ENCODE measurements at regions not wholly inside any gene's neighbourhood (a gene's known extent, or its start where the extent isn't known, plus 50 kb on each side); places are given as distances from the start of the nearest gene placed in this dataset.

DNA sequence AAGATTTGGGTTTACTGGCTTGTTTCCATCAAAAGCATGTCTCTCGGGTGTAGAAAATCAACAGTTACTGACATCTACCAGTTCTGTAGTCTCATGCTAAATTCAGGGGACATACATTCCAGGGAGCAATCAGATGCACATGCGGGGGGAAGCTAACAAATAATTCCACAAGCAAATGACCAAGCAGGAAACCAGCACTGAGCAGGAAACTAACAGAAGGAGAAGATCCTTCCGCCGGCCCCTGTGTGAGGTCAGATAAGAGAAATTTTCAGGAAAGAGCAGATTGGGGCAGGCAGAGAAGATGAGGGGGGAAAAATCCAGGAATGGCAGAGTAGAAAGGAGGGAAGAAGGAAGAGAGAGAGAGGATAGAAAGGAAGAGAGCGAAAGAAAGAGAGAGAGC lies 127.6 kb upstream of the TMCC3 start:
- DNase-seq = no peak

DNA sequence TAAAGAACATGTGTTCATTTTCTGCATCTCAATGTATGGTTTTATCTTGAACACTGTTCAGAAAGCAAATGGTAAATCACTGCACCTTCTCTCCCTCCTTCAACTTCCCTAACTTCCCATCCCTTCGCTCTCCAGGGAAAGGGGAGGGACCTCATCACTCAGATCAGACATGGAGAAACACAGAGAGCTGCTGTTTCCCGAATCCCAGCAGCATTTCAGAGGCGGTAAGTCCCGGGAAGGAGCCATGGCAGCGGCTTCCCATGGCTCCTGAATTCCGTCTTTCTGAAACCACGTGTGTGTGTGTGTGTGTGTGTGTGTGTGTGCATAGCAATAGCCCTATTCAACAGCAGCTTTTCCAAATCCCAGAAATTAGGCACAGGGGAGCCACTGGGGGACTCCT lies 125.4 kb upstream of the TMCC3 start:
- no peak for DNase-seq

DNA sequence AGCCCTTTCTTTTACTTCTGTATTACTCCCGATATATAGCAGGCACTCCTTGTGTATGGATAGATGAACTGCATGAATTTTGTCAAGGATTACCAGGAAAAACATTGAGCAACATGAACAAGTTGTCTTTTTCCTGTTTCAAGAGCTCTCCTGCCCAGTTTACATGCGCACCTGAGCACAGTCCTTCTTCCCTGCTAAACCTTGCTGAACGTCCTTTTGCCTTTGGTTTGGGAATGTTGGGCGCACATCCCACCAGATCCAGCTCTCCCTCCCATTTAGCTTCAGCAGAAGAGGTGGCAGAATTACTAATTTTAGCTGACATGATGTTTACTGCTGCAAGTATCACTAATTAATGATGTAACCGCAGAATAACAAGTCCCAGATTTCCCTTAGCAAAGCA lies 121.4 kb upstream of the TMCC3 start:
- no peak for DNase-seq

- DNase-seq = no peak
Measured at GRCh38 chr12:94771199-94771598, 120.8 kb upstream of the TMCC3 start.

GRCh38 chr12:94770791-94771190 lies 120.4 kb upstream of the TMCC3 start:
- no peak for DNase-seq

DNA sequence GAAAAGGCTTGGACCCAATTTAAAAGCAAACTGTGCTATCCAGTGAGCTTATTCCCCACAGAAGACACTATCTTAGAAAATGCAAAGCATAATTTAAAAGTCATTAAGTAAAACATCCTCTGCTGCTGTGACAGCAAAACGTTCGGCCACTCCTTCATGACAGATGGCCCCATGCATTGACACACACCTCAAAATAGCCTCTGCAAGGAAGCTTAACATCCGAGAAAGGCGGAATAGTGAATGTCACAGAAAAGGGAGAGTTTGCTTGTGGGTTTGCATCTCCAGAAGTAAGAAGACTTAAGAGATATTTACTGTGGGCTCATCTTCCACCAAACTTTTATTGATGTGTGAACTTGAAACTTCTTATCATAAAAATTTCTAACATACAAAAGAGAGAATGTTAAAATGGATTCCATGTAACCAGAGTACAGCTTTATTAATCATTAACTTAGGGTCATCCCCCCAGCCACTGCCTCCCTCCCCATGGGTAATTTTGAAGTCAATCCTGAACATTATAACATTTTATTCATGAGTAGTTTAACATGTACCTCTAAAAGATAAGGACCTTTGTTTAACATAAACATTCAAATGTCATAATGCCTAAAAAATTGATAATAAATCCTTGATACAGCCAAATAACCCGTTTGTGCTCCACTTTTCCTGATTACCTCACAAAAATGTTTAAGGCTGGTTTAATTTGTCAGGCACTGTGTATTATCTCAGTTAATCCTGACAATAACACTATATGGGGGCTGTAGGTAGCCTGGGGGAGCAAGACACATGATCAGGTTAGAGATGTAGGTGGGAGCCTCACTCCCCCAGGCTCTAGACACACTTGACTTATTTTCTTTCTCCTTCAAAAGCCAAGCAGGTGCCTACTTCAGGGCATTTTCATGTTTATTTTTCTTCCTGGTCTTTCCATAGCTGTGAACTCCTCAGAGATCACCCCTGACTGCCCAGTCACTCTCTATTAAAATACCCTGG lies 119.7 kb upstream of the TMCC3 start:
- DNase-seq = no peak

DNA sequence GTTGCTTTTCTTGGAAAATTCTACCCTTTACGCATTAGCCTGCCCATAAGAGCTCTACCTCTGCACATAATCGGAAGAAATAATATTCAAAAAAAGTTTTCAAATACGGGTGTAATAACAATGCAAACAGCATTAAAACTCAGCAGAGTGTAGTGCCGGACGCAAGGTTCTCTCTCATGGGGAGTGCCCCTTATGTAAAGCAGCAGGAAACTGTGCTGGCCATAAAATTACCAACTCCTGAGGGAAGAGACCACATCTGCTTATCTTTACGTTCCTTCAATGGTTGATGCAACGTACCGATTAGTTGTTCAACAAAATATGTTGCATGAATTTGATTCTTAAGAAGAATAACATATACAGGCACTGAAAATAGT lies 118.7 kb upstream of the TMCC3 start:
- no peak for DNase-seq

- no peak for DNase-seq
Measured at GRCh38 chr12:94768398-94769046, 118.2 kb upstream of the TMCC3 start.

DNA sequence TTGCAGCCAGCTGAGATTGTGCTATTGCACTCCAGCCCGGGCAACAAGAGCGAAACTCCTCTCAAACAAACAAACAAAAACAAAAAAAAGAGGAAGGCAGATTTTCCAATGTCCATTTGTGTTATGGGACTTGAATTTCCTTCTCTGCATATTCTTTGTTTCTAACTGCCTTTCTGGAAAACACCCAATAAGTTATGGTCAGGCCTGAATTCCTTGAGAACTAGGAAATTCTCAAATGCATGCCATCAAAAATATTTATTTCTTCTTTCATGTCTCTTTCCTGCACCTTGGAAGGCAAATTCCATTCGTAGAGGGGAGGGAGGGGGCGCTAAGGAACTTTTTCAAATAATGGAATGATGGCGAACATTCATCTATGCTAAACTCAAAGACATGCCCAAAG lies 117.6 kb upstream of the TMCC3 start:
- no peak for DNase-seq

DNA sequence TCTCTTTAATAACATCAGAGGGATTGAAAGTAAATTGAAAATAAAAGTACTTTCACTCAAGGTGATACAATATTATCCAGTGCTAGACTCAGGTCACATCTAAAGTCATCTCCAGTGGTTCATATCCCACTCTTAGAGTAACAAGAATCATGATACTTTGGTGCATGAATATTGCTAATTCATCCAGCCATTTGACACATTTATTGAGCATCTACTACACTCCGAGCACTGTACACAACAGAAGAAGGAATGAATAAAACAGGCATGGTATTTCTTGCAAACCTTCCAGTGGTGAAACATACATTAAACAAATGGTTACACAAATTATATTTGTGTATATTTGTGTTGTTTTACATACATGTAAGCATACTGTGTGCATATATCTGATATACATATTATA lies 116.0 kb upstream of the TMCC3 start:
- DNase-seq = no peak

DNA sequence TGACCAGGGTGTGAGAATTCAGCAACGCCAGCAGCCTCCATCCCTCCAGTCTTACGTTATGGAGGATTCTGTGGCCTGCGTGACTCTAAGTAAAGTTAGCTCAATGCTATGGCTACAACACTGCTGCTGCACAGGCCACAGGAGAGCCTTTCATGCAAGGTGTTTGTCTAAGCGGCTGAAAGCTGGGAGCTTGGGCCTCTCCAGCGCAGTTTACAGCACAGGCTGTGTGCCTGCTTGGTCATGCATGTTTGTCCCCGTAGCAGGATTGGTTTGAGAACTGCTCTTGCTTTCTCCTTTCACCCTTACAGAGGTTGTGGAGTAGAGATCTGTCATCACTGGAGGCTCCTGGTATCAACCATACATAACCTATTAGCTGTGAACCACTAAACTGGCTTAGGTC lies 113.1 kb upstream of the TMCC3 start:
- DNase-seq = no peak

DNA sequence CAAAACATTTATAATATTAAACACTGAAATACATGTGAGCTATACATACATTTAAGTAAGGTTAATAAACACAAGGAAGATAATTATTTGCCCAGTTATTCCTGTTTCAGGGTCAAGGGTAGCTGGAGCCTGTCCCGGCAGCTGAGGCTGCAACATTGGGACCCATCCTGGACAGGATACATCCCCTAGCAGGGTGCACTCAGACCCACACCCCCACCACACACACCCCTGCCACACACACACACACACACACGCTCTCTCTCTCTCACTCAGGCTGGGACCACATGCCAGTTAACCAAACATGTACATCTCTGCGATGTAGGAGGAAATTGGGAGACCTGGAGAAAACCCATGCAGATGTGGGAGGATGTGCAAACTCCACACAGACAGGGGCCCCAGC lies 112.6 kb upstream of the TMCC3 start:
- no peak for DNase-seq

- no peak for DNase-seq
Measured at GRCh38 chr12:94762259-94762942, 112.0 kb upstream of the TMCC3 start.

GRCh38 chr12:94761559-94761958 lies 111.2 kb upstream of the TMCC3 start:
- DNase-seq = no peak

DNA sequence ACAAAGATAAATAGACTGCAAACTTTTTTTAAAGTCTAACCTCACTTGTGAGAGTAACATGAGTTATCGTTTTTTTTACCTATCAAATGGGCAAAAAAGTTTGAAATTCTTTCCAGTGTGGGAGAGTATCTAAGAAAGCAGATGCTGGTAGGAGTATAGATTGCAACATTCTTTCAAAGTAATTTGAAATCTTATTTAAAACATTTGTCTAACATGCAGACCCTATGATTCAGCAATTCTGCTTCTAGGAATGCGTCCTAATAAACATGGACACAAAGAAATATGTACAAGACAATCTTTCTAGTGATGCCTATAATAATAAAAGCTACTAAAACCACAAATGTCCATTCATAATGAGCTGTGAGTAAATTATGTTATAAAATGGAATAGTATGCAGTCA lies 110.4 kb upstream of the TMCC3 start:
- no peak for DNase-seq

DNA sequence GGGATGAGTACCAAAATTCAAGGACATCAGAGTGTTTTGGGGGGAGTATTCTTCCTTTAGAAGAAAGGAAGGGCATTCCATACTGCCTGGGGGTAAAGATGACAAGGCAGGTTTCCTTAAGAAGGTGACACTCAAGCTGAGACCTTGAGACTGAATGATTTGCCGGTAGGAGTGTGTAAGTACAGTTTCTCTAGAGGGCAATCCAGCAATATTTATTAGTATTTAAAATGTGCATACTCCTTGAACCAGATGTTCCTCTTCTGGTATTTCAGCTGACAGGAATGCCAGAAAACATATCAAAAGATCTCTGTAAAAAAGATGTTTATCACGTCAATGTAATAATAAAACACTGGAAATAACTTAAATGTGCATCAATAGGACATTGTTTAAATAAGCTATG lies 106.4 kb upstream of the TMCC3 start:
- no peak for DNase-seq

- no peak for DNase-seq
Measured at GRCh38 chr12:94755598-94755997, 105.2 kb upstream of the TMCC3 start.

DNA sequence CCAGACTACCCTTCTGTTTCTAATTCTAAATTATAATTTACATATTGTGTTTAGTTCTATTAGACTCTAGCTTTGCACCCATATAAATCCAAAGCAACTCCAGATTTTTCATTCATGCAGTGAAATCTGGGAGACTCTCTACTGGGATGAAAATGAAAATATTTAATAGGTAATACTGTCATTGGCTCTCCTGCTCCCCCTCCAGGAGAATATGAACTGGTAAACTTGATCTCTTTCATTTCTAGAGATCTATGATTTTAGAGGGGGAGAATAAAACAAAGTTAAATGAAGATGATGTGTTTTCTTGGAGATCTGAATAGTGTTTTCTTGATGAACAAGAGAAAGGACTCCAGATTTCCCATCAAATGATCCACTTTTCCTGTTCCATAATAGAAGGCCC lies 104.3 kb upstream of the TMCC3 start:
- no peak for DNase-seq

DNA sequence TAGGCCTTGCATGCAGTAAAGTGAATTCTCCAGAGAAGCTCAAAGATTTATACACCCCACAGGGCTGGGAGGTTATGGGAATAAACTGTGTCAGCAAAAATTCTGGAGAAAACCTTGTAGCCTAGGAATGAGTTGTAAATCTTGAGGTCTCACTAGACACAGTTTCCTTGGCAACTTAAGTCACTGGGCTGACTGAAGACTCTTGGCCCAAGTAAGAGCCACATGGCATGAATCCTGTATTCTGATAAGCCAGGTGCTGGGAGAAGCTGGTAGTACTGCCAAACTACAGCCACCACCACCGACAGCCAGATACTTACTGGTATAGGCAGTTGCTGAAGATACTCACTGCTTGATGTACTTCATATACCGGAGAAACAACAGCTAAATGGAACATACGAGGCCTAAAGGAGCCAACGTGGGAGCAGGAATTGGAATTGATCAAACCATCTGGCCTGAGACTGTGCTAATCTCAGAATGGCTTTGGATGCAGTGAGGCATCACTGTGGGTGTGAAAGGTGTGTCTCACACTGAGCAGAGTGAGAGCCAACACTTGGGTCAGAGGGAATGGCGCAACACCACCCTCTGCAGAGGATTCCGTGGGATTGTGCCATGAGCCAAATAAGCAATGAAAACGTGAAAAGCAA lies 102.8 kb upstream of the TMCC3 start:
- no peak for DNase-seq

- no peak for DNase-seq
Measured at GRCh38 chr12:94750864-94751263, 100.5 kb upstream of the TMCC3 start.

DNA sequence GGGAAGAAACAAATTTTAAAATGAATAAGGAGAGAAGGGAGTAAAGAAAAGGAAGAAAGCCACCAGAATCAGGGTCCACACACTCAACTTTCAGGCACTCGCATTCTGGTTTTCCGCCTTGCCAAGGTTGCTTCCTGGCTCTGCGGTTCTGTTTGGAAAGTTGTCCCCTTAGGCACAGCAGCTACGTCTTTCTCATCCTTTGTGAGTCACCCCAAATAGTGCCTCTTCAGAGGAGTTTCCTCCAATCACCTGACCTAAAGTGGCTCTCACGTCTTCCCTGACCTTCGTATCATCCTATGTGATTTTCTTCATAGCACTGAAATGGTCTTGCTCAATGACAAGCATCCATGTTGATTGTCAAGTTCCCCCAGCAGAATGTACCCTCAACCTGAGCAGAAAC lies 99.5 kb upstream of the TMCC3 start:
- no peak for DNase-seq

- no peak for DNase-seq
Measured at GRCh38 chr12:94749455-94749854, 99.1 kb upstream of the TMCC3 start.

GRCh38 chr12:94748726-94749421 lies 98.5 kb upstream of the TMCC3 start:
- no peak for DNase-seq

Measured in NCI-H774 (cell line).